SU-DHL-6 (cell line): ENCODE measurements at regions not wholly inside any gene's neighbourhood (a gene's known extent, or its start where the extent isn't known, plus 50 kb on each side); places are given as distances from the start of the nearest gene placed in this dataset.

Experiments
- EZH2phosphoT487 ChIP-seq: fragments of 200-600 bp; sonication (generic), shearing (Covaris generic); conservative IDR thresholded peaks from 2 replicates; pipeline ENCODE4 v1.6.1; 2018; ENCODE audit warnings: mild to moderate bottlenecking, antibody characterized with exemption, low read length, moderate library complexity, mixed read lengths
- TF ChIP-seq, protein P1 (sequence below): fragments of 200-600 bp; sonication (generic); IDR thresholded peaks from one replicate; pipeline ENCODE4 v1.5.1; 2017; ENCODE audit warnings: antibody characterized with exemption, mild to moderate bottlenecking, low read length, moderate library complexity; ENCODE audit not compliant: insufficient read depth, poor library complexity, severe bottlenecking

DNA sequence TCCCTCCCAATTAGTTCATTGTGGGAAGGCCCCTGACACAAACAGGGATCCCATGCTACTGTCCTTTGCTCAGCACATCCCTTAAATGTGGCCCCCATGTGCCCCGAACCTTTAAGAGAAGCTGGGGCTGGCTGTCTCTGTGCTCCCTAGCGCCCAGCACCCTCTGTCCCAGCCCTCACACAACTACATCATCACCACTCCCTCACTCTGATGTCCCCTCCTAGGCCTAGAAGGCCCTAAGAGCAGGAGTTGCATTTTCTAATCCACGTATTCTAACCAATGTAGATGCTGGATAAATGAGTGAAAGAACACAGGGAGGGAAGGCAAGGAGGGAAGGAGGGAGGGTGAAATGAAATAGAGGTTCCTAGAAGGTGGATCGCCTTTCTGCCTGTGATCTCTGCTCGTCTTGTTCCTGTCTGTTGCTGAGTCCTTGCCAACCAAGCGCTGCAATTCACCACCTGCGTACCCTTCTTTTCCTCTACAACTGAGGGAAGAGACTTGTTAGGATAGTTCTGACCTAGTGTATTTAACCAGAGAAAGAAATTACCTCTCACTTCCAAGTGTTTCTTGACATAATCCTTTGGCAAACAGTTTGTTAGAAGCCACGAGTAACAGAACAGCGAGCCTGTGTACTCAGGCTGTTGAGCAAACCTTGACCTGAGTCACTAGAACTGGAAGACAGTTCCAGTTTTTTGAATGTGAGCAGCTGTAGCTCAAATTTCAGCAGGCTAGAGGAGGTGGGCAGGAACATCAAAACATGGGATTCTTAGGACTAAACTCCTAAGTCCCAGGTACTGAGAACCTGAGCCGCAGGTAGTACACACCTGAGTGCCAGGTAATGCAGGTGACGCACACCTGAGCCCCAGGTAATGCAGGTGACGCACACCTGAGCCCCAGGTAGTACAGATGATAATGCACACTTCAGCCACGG, 181.5 kb upstream of the ID2 start:
- TF ChIP-seq, protein P1, sequence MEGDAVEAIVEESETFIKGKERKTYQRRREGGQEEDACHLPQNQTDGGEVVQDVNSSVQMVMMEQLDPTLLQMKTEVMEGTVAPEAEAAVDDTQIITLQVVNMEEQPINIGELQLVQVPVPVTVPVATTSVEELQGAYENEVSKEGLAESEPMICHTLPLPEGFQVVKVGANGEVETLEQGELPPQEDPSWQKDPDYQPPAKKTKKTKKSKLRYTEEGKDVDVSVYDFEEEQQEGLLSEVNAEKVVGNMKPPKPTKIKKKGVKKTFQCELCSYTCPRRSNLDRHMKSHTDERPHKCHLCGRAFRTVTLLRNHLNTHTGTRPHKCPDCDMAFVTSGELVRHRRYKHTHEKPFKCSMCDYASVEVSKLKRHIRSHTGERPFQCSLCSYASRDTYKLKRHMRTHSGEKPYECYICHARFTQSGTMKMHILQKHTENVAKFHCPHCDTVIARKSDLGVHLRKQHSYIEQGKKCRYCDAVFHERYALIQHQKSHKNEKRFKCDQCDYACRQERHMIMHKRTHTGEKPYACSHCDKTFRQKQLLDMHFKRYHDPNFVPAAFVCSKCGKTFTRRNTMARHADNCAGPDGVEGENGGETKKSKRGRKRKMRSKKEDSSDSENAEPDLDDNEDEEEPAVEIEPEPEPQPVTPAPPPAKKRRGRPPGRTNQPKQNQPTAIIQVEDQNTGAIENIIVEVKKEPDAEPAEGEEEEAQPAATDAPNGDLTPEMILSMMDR, result no peak
- TF ChIP-seq EZH2phosphoT487, result no peak
